Dermis blood vessel endothelial cell (primary cell): ENCODE measurements at regions not wholly inside any gene's neighbourhood (a gene's known extent, or its start where the extent isn't known, plus 50 kb on each side); places are given as distances from the start of the nearest gene placed in this dataset.

Source experiments
- DNase-seq: peaks from one replicate; pipeline ENCODE4 v3.0.0; 2010

- no peak for DNase-seq
Observed at GRCh38 chr16:62711797-62712196, 675.6 kb upstream of the CDH8 start.

GRCh38 chr16:62709794-62710193, 673.6 kb upstream of the CDH8 start:
- DNase-seq, result no peak

- DNase-seq, result no peak
Observed at GRCh38 chr16:62701426-62701825, 665.2 kb upstream of the CDH8 start.

- no peak for DNase-seq
Observed at GRCh38 chr16:62700426-62701294, 664.4 kb upstream of the CDH8 start.

GRCh38 chr16:62692685-62693084, 656.4 kb upstream of the CDH8 start:
- DNase-seq, result no peak

GRCh38 chr16:62681819-62682218, 645.6 kb upstream of the CDH8 start:
- no peak for DNase-seq

GRCh38 chr16:62678796-62679195, 642.6 kb upstream of the CDH8 start:
- DNase-seq, result no peak

- no peak for DNase-seq
Observed at GRCh38 chr16:62676306-62676705, 640.1 kb upstream of the CDH8 start.

GRCh38 chr16:62665269-62665668, 629.0 kb upstream of the CDH8 start:
- no peak for DNase-seq

- DNase-seq, result no peak
Observed at GRCh38 chr16:62664566-62664965, 628.3 kb upstream of the CDH8 start.

GRCh38 chr16:62661435-62661834, 625.2 kb upstream of the CDH8 start:
- no peak for DNase-seq

- DNase-seq, result no peak
Observed at GRCh38 chr16:62657116-62657515, 620.9 kb upstream of the CDH8 start.

- DNase-seq, result no peak
Observed at GRCh38 chr16:62652441-62653120, 616.3 kb upstream of the CDH8 start.

- no peak for DNase-seq
Observed at GRCh38 chr16:62648256-62648655, 612.0 kb upstream of the CDH8 start.

- DNase-seq, result no peak
Observed at GRCh38 chr16:62644030-62644812, 608.0 kb upstream of the CDH8 start.

GRCh38 chr16:62642677-62643076, 606.4 kb upstream of the CDH8 start:
- DNase-seq, result no peak

GRCh38 chr16:62639890-62640289, 603.7 kb upstream of the CDH8 start:
- DNase-seq, result no peak

GRCh38 chr16:62638964-62639870, 603.0 kb upstream of the CDH8 start:
- no peak for DNase-seq

- DNase-seq, result no peak
Observed at GRCh38 chr16:62638324-62638911, 602.2 kb upstream of the CDH8 start.

- DNase-seq, result no peak
Observed at GRCh38 chr16:62625326-62625725, 589.1 kb upstream of the CDH8 start.

- DNase-seq, result no peak
Observed at GRCh38 chr16:62620275-62620674, 584.0 kb upstream of the CDH8 start.

GRCh38 chr16:62615526-62615925, 579.3 kb upstream of the CDH8 start:
- no peak for DNase-seq
